Left ventricle myocardium superior (tissue), 1 donor: ENCODE measurements at regions not wholly inside any gene's neighbourhood (a gene's known extent, or its start where the extent isn't known, plus 50 kb on each side); places are given as distances from the start of the nearest gene placed in this dataset.
A peak's percentile ranks its signal among the peaks of the same experiment; 100 is the strongest.

Source experiments
- ATAC-seq: fragments of 200-7000 bp; cut with Tn5 transposase; one replicate; pipeline ENCODE4 v1.9.1; 2020; ENCODE audit warnings: mild to moderate bottlenecking, moderate library complexity
- DNase-seq: peaks from one replicate; pipeline ENCODE4 v3.0.0-alpha.2; 2020
- intact Hi-C: fragments of 100-400 bp; cut with micrococcal nuclease; formaldehyde crosslinking; loops from one replicate; pipeline ENCODE4 v1.11.0; 2022
- donor health status: DM: no; HTN: yes; CAD: no; lungs with severe emphysema.

- DNase-seq, result no peak
- no peak for ATAC-seq
- intact Hi-C loops, result no loop called here
These were observed 88.7 kb downstream of the UGCG start for GRCh38 chr9:111985315-111985714.

DNA sequence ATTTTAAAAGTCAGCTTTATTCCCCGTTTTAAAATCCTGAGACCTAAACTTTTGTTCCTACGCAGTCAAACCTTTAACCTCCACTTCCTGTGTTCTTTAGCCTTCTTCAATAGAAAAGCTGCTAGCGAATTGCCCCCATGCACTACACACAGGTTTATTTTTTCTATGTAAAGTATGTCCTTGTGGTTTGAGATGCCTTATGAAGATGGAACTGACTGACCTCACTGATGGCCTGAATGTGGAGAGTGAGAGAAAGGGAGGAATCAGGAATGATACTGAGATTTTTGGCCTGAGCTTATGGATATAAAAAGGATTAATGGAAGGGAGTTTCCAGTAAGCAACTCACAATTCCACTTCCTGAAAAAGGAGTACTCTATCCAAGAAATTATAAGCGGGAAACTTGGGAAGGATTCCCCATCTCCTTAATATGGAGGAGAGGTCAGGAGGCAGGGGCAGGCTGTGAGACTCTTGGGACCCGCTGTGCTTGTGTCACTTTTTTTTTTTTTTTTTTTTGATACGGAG, 89.5 kb downstream of the UGCG start:
- DNase-seq, result peak; percentile 36
- intact Hi-C loops, result no loop called here
- ATAC-seq, result peak; percentile 41
